Neutrophil (primary cell): ENCODE measurements at regions not wholly inside any gene's neighbourhood (a gene's known extent, or its start where the extent isn't known, plus 50 kb on each side); places are given as distances from the start of the nearest gene placed in this dataset.
"Not testable (repeated sequence)": the region's sequence is repeated elsewhere in the genome, so short reads cannot be mapped to it uniquely, and the experiment has no call there.

Experiments used
- H3K27ac ChIP-seq: fragments of 200-600 bp; sonication (generic); 2 replicates; pipeline ENCODE4 v1.5.1; 2016; ENCODE audit warnings: mild to moderate bottlenecking, moderate library complexity
- H3K27me3 ChIP-seq: fragments of 200-600 bp; sonication (generic); 2 replicates; pipeline ENCODE4 v1.6.0; 2016; ENCODE audit warnings: mild to moderate bottlenecking
- H3K36me3 ChIP-seq: fragments of 200-600 bp; sonication (generic); 2 replicates; pipeline ENCODE4 v1.5.1; 2017
- H3K4me1 ChIP-seq, 2 experiments: fragments of 200-600 bp in 1 of 2; sonication (generic) in 1 of 2; 1 replicate in 1 of 2; 2 replicates in 1 of 2; pipeline versions ENCODE4 v1.5.1 to v1.6.1; 2013 to 2016; ENCODE audit warnings: low read depth in 1 of 2, low read length in 1 of 2, mild to moderate bottlenecking in 1 of 2, moderate library complexity in 1 of 2; ENCODE audit not compliant: control insufficient read depth in 1 of 2, insufficient read depth in 1 of 2
- H3K4me3 ChIP-seq, 2 experiments: fragments of 200-600 bp in 1 of 2; sonication (generic) in 1 of 2; 1 replicate in 1 of 2; 2 replicates in 1 of 2; pipeline ENCODE4 v1.5.1; 2013 to 2016; ENCODE audit warnings: low read depth in 1 of 2, low read length in 1 of 2, mild to moderate bottlenecking in 1 of 2, moderate library complexity in 1 of 2
- H3K9me3 ChIP-seq: fragments of 200-600 bp; sonication (generic); 2 replicates; pipeline ENCODE4 v1.5.1; 2016
- CTCF ChIP-seq: fragments of 200-600 bp; sonication (generic); IDR thresholded peaks from 2 replicates; pipeline ENCODE4 v1.5.1; 2016; ENCODE audit warnings: antibody characterized with exemption

GRCh38 chr4:1582227-1582626, 101.9 kb downstream of the FAM53A start:
- no peak overlapping the region for H3K4me3 ChIP-seq
- no peak for TF ChIP-seq CTCF
- H3K36me3 ChIP-seq: no peaks in the 10 kb centered on the region
- H3K27me3 ChIP-seq: peaks cover 7% of the 10 kb centered on the region
- peaks cover 0 to 19% of the 10 kb centered on the region in 2 experiments for H3K4me1 ChIP-seq
- no peaks in the 10 kb centered on the region for H3K9me3 ChIP-seq
- H3K27ac ChIP-seq: peak overlapping the region; percentile 69

- peaks cover 0 to 19% of the 10 kb centered on the region in 2 experiments for H3K4me1 ChIP-seq
- not testable (repeated sequence) for H3K27me3 ChIP-seq, H3K4me3 ChIP-seq, H3K36me3 ChIP-seq, H3K9me3 ChIP-seq
- peak overlapping the region; percentile 69 for H3K27ac ChIP-seq
Measured at GRCh38 chr4:1581164-1581894, 102.8 kb downstream of the FAM53A start.

GRCh38 chr4:1580692-1581012, 103.5 kb downstream of the FAM53A start:
- H3K27me3 ChIP-seq, H3K36me3 ChIP-seq, H3K9me3 ChIP-seq: not testable (repeated sequence)
- Histone ChIP-seq H3K27ac (peak overlapping the region; percentile 87), H3K4me1 (peaks cover 0 to 19% of the 10 kb centered on the region in 2 experiments), H3K4me3 (peak overlapping the region in 1 of 2 experiments; percentile 89)

- Histone ChIP-seq H3K4me3 (peak overlapping the region; percentile 89 to 90), H3K9me3 (no peaks in the 10 kb centered on the region), H3K27ac (peak overlapping the region; percentile 87), H3K27me3 (peaks cover 7% of the 10 kb centered on the region), H3K4me1 (peaks cover 0 to 19% of the 10 kb centered on the region in 2 experiments), H3K36me3 (no peaks in the 10 kb centered on the region)
- TF ChIP-seq CTCF: no peak
Measured at GRCh38 chr4:1579901-1580691, 104.0 kb downstream of the FAM53A start.

- no peaks in the 10 kb centered on the region for H3K36me3 ChIP-seq
- peaks cover 7% of the 10 kb centered on the region for H3K27me3 ChIP-seq
- H3K27ac ChIP-seq: peak overlapping the region; percentile 87
- H3K4me1 ChIP-seq: peaks cover 0 to 19% of the 10 kb centered on the region in 2 experiments
- peak; percentile 91 for TF ChIP-seq CTCF
- no peaks in the 10 kb centered on the region for H3K9me3 ChIP-seq
- peak overlapping the region; percentile 89 to 90 for H3K4me3 ChIP-seq
Measured at GRCh38 chr4:1579001-1579900, 104.9 kb downstream of the FAM53A start.

- Histone ChIP-seq H3K36me3 (no peaks in the 10 kb centered on the region), H3K4me1 (peaks cover 0 to 19% of the 10 kb centered on the region in 2 experiments), H3K27ac (no peak overlapping the region), H3K9me3 (no peaks in the 10 kb centered on the region), H3K4me3 (no peak overlapping the region), H3K27me3 (peaks cover 7% of the 10 kb centered on the region)
- TF ChIP-seq CTCF: no peak
Measured at GRCh38 chr4:1578251-1578773, 105.8 kb downstream of the FAM53A start.
